ENCODE measurements at regions not wholly inside any gene's neighbourhood (a gene's known extent, or its start where the extent isn't known, plus 50 kb on each side); places are given as distances from the start of the nearest gene placed in this dataset.

DNA sequence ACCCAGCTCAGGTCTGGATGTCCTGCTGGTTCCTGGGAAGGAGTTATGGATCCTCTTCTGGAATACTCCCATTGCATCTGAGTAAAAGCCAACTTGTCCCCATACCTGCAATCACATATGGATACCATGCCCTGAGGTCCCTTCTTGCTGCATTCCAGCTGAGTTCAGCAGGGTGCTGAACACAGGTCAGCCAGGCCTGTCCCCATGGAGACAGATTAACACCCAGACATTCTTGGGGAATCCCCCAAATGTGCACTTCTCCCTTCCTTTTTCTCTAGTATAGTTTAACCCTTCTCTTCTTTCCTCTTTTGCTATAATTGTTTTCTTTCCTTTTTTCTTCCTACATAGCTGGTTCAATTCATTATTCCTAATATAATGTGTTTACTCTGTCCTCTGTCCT is 799.6 kb upstream of the HS6ST1 start:
- TF ChIP-seq CAMTA2 (CRISPR knock-in tag; conservative IDR thresholded peaks at IDR 0.05) (no peak), SIRT6 (IDR thresholded peaks at IDR 0.05; ENCODE audit: low read depth, low read length) (no peak), TCFL5 (CRISPR knock-in tag; conservative IDR thresholded peaks at IDR 0.05) (no peak), SETDB1 (IDR thresholded peaks at IDR 0.05; ENCODE audit: low read length) (no peak)
